ENCODE measurements at regions not wholly inside any gene's neighbourhood (a gene's known extent, or its start where the extent isn't known, plus 50 kb on each side); places are given as distances from the start of the nearest gene placed in this dataset.

- no peaks in the 10 kb centered on the region for H3K27me3 Mint-ChIP-seq
- no peaks in the 10 kb centered on the region for H3K36me3 Mint-ChIP-seq (ENCODE audit: low read depth)
- H3K27ac Mint-ChIP-seq: no peak overlapping the region
- no peaks in the 10 kb centered on the region for H3K4me1 Mint-ChIP-seq (ENCODE audit: low read depth)
- intact Hi-C loops (cut with micrococcal nuclease): no loop called here
- H3K9me3 Mint-ChIP-seq: peaks cover 8% of the 10 kb centered on the region
- no peak overlapping the region for H3K4me3 Mint-ChIP-seq
Observed at GRCh38 chr4:84401701-84402306, 97.3 kb downstream of the NKX6-1 start.

- no peak overlapping the region for H3K4me3 Mint-ChIP-seq
- intact Hi-C loops (cut with micrococcal nuclease): no loop called here
- H3K9me3 Mint-ChIP-seq: no peaks in the 10 kb centered on the region
- no peaks in the 10 kb centered on the region for H3K36me3 Mint-ChIP-seq (ENCODE audit: low read depth)
- no peaks in the 10 kb centered on the region for H3K27me3 Mint-ChIP-seq
- H3K4me1 Mint-ChIP-seq (ENCODE audit: low read depth): no peaks in the 10 kb centered on the region
- no peak overlapping the region for H3K27ac Mint-ChIP-seq
Observed at GRCh38 chr4:84394386-84394785, 104.7 kb downstream of the NKX6-1 start.

- Mint-ChIP-seq H3K9me3 (no peaks in the 10 kb centered on the region), H3K4me1 (ENCODE audit: low read depth) (no peaks in the 10 kb centered on the region), H3K4me3 (no peak overlapping the region), H3K36me3 (ENCODE audit: low read depth) (no peaks in the 10 kb centered on the region), H3K27me3 (no peaks in the 10 kb centered on the region), H3K27ac (no peak overlapping the region)
- intact Hi-C loops (cut with micrococcal nuclease): no loop called here
Observed at GRCh38 chr4:84392951-84393590, 106.0 kb downstream of the NKX6-1 start.

- Mint-ChIP-seq H3K9me3 (no peaks in the 10 kb centered on the region), H3K27ac (no peak overlapping the region), H3K4me1 (ENCODE audit: low read depth) (no peaks in the 10 kb centered on the region), H3K4me3 (no peak overlapping the region), H3K27me3 (no peaks in the 10 kb centered on the region), H3K36me3 (ENCODE audit: low read depth) (no peaks in the 10 kb centered on the region)
- intact Hi-C loops (cut with micrococcal nuclease): no loop called here
Observed at GRCh38 chr4:84389406-84389805, 109.7 kb downstream of the NKX6-1 start.

- H3K9me3 Mint-ChIP-seq: no peaks in the 10 kb centered on the region
- no peak overlapping the region for H3K27ac Mint-ChIP-seq
- no peak overlapping the region for H3K4me3 Mint-ChIP-seq
- intact Hi-C loops (cut with micrococcal nuclease): no loop called here
- H3K4me1 Mint-ChIP-seq (ENCODE audit: low read depth): no peaks in the 10 kb centered on the region
- H3K36me3 Mint-ChIP-seq (ENCODE audit: low read depth): no peaks in the 10 kb centered on the region
- peaks cover under 1% of the 10 kb centered on the region for H3K27me3 Mint-ChIP-seq
Observed at GRCh38 chr4:84385203-84385602, 113.9 kb downstream of the NKX6-1 start.

DNA sequence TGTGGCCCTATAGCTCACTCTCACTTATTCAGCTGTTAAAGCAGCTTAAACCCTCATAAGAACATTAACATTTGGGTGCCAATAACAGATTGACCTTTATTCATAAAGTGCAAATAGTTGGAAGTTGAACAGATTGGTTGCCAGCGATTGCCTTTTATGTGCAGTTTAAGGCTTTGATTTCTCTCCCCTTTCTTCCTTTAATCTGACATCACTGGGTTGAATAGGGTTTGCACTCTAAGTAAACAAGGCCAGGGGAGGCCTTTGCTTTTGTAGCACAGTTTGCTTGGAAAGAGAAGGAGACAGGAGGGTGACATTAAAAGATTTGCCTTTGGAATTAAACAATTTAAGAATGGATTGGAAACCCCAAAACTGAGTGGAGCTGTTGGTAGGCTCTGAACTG is 114.3 kb downstream of the NKX6-1 start:
- no peaks in the 10 kb centered on the region for H3K9me3 Mint-ChIP-seq
- intact Hi-C loops (cut with micrococcal nuclease): no loop called here

GRCh38 chr4:84381759-84382158 is 117.3 kb downstream of the NKX6-1 start:
- Mint-ChIP-seq H3K4me3 (no peak overlapping the region), H3K4me1 (ENCODE audit: low read depth) (no peaks in the 10 kb centered on the region), H3K27ac (no peak overlapping the region), H3K27me3 (peaks cover 8% of the 10 kb centered on the region), H3K36me3 (ENCODE audit: low read depth) (no peaks in the 10 kb centered on the region), H3K9me3 (no peaks in the 10 kb centered on the region)
- intact Hi-C loops (cut with micrococcal nuclease): no loop called here

More for the DNA sequence above, 114.3 kb downstream of the NKX6-1 start:
- Mint-ChIP-seq H3K4me1 (ENCODE audit: low read depth) (no peaks in the 10 kb centered on the region), H3K36me3 (ENCODE audit: low read depth) (no peaks in the 10 kb centered on the region), H3K27me3 (peaks cover 5% of the 10 kb centered on the region), H3K4me3 (no peak overlapping the region), H3K27ac (no peak overlapping the region)

DNA sequence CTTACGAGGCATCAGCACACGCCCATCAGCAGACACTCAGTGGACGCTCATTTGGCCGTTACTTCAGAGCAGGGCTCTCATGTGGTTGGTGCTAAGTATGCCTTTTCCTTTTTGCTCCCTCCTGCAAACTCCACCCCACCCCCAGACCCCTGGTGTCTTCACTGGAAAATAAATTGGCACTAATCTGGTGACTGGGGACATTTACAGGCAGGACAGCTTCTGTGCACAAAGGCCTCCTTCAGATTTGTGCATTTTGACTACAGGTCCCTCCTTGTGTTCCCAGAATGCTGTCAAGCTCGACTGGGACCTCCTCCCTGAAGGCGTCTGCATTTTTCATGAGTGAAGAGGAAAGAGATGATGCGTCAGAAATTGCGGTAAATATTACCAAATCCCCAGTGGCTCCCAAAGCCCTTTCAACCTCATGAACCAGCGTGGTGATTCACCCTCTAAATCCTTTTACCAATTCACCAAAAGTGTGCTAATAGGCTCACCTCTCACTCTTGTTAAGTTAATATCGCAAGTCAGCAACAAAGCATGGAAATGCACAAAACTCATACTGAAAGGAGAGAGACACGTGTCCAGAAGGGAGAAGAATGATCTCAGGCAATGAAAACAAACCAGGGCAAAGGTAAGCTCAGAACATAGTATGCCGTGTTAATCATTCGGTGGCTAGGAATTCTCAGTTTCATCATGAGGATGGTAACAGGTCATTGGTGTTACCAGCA is 119.0 kb downstream of the NKX6-1 start:
- intact Hi-C loops (cut with micrococcal nuclease): no loop called here

GRCh38 chr4:84378983-84379382 is 120.1 kb downstream of the NKX6-1 start:
- Mint-ChIP-seq H3K4me1 (ENCODE audit: low read depth) (no peaks in the 10 kb centered on the region), H3K4me3 (no peak overlapping the region), H3K9me3 (no peaks in the 10 kb centered on the region), H3K27ac (no peak overlapping the region), H3K27me3 (peaks cover 8% of the 10 kb centered on the region), H3K36me3 (ENCODE audit: low read depth) (no peaks in the 10 kb centered on the region)
- intact Hi-C loops (cut with micrococcal nuclease): no loop called here

More for the DNA sequence above, 119.0 kb downstream of the NKX6-1 start:
- peaks cover 8% of the 10 kb centered on the region for H3K27me3 Mint-ChIP-seq
- no peak overlapping the region for H3K4me3 Mint-ChIP-seq
- no peaks in the 10 kb centered on the region for H3K9me3 Mint-ChIP-seq
- H3K4me1 Mint-ChIP-seq (ENCODE audit: low read depth): no peaks in the 10 kb centered on the region
- H3K36me3 Mint-ChIP-seq (ENCODE audit: low read depth): no peaks in the 10 kb centered on the region
- no peak overlapping the region for H3K27ac Mint-ChIP-seq

GRCh38 chr4:84378356-84378755 is 120.7 kb downstream of the NKX6-1 start:
- peaks cover 8% of the 10 kb centered on the region for H3K27me3 Mint-ChIP-seq
- H3K9me3 Mint-ChIP-seq: no peaks in the 10 kb centered on the region
- H3K4me3 Mint-ChIP-seq: no peak overlapping the region
- intact Hi-C loops (cut with micrococcal nuclease): no loop called here
- H3K4me1 Mint-ChIP-seq (ENCODE audit: low read depth): no peaks in the 10 kb centered on the region
- H3K27ac Mint-ChIP-seq: no peak overlapping the region
- H3K36me3 Mint-ChIP-seq (ENCODE audit: low read depth): no peaks in the 10 kb centered on the region

DNA sequence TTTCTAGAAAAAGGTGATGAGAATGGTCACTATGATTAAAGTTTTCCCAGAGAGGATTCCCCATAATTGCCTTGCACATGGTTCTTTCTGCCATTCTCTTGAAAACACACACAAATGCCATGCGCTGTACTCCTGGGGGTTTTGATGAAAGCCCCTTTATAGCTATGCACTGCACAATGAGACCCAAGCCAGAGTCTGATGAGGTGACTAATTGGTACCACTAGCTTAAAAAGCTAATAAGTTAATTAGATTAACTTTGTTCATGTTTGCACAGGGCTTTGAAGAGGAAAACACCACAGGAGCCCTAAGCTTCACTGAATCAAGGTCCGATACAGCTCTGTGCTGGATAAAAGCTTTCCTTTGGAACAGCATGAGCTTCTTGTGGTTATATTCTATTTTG is 132.2 kb downstream of the NKX6-1 start:
- no peak overlapping the region for H3K4me3 Mint-ChIP-seq
- H3K4me1 Mint-ChIP-seq (ENCODE audit: low read depth): no peaks in the 10 kb centered on the region
- intact Hi-C loops (cut with micrococcal nuclease): no loop called here

GRCh38 chr4:84366161-84366560 is 132.9 kb downstream of the NKX6-1 start:
- Mint-ChIP-seq H3K4me1 (ENCODE audit: low read depth) (no peaks in the 10 kb centered on the region), H3K9me3 (peaks cover 10% of the 10 kb centered on the region), H3K27ac (no peak overlapping the region), H3K4me3 (no peak overlapping the region), H3K36me3 (ENCODE audit: low read depth) (no peaks in the 10 kb centered on the region), H3K27me3 (no peaks in the 10 kb centered on the region)
- intact Hi-C loops (cut with micrococcal nuclease): no loop called here

More for the DNA sequence above, 132.2 kb downstream of the NKX6-1 start:
- Mint-ChIP-seq H3K9me3 (peaks cover 3% of the 10 kb centered on the region), H3K27me3 (no peaks in the 10 kb centered on the region), H3K27ac (no peak overlapping the region), H3K36me3 (ENCODE audit: low read depth) (no peaks in the 10 kb centered on the region)

DNA sequence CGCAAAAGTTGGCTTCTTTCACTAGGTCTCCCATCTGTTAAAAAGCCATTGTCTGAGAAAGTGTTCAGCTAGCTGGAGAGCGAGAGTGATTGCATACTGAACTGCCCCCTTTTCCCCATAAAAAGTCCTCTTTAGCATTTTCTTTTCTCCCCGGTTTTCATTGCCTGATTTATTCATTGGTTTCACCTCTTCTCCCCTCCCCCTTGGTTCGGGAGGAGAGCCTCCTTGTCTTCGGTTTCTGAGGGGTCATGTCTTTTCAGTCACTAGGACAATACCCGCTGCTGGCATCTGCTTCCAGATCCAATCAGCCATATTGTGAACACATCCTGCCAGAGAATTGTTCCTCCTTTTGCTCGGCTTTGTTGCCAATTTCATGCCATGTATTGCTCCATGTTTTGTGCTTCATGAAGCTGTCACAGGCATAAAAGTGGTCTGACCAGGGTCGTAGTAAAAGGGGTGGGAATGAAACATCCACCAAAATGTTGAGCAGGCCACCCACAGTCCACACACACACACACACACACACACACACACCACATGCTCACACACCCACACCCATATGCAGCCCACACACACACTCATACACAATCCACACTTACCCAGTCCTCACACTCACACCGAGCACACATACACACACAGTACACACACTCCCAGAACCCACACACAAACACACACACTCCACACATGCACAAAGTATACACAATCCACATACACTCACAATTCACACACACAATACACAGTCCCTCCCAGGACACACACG is 136.0 kb downstream of the NKX6-1 start:
- intact Hi-C loops (cut with micrococcal nuclease): no loop called here
- Mint-ChIP-seq H3K27me3 (no peaks in the 10 kb centered on the region), H3K9me3 (peaks cover 10% of the 10 kb centered on the region), H3K27ac (no peak overlapping the region), H3K36me3 (ENCODE audit: low read depth) (no peaks in the 10 kb centered on the region), H3K4me3 (no peak overlapping the region), H3K4me1 (ENCODE audit: low read depth) (no peaks in the 10 kb centered on the region)

GRCh38 chr4:84342161-84342560 is 156.9 kb downstream of the NKX6-1 start:
- Mint-ChIP-seq H3K4me3 (no peak overlapping the region), H3K27ac (no peak overlapping the region), H3K36me3 (ENCODE audit: low read depth) (no peaks in the 10 kb centered on the region), H3K9me3 (peaks cover 77% of the 10 kb centered on the region), H3K27me3 (no peaks in the 10 kb centered on the region), H3K4me1 (ENCODE audit: low read depth) (no peaks in the 10 kb centered on the region)
- intact Hi-C loops (cut with micrococcal nuclease): no loop called here

Data from dendritic cell treated with granulocyte-macrophage colony-stimulating factor and Interleukin-4, amounts not matched to agents 40 ng/mL and 50 ng/mL, for 4 days (primary cell).